ENCODE measurements at regions not wholly inside any gene's neighbourhood (a gene's known extent, or its start where the extent isn't known, plus 50 kb on each side); places are given as distances from the start of the nearest gene placed in this dataset.

DNA sequence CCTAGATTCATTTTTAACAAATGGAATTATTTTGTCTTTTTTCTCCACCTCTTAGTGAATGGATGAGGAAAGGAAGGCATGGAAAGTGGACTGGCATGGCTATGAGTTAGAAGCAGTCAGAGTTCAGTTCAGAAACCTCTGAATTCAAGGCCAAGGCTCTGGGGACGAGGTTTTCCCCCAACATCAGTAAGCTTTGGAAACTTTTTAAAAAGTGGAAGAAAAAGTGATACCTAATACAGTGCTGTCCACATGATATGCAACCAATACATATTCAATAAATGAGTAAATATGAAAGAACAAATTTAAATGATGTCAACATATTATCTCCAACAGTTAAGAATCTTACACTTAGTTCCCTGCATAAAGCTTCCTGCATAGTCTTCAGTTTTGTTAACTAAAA, 204.7 kb downstream of the HLX start:
- Histone ChIP-seq H3K36me3 (no peaks in the 10 kb centered on the region), H3K4me3 (no peak overlapping the region), H3K27me3 (ENCODE audit: low read depth) (no peaks in the 10 kb centered on the region), H3K27ac (replicated peaks) (no peak overlapping the region), H3K9me3 (replicated peaks) (no peaks in the 10 kb centered on the region), H3K4me1 (no peaks in the 10 kb centered on the region)
- intact Hi-C loops (cut with micrococcal nuclease) = no loop called here
- no peak for DNase-seq
- TF ChIP-seq, protein P1, sequence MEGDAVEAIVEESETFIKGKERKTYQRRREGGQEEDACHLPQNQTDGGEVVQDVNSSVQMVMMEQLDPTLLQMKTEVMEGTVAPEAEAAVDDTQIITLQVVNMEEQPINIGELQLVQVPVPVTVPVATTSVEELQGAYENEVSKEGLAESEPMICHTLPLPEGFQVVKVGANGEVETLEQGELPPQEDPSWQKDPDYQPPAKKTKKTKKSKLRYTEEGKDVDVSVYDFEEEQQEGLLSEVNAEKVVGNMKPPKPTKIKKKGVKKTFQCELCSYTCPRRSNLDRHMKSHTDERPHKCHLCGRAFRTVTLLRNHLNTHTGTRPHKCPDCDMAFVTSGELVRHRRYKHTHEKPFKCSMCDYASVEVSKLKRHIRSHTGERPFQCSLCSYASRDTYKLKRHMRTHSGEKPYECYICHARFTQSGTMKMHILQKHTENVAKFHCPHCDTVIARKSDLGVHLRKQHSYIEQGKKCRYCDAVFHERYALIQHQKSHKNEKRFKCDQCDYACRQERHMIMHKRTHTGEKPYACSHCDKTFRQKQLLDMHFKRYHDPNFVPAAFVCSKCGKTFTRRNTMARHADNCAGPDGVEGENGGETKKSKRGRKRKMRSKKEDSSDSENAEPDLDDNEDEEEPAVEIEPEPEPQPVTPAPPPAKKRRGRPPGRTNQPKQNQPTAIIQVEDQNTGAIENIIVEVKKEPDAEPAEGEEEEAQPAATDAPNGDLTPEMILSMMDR (IDR thresholded peaks at IDR 0.05; ENCODE audit: borderline replicate concordance) = no peak

DNA sequence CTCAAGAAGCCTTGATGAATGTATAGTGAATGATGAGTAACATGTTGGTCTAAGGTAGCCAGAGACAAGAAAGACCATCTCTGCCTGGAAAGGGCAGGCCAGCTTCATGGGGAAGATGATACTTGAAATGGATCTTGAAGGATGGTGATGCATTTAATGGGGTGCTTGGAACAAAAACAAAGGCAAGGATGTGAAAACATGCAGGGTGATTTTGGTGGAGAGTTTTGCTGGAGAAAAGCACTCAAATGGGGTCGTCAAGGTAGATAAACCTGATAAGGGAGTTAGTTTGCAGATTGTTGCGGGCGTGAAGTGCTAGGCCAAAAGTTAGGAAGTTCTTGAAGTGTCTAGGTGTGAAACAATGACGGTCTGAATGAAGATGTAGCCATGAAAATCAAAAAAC, 205.4 kb downstream of the HLX start:
- Histone ChIP-seq H3K27me3 (ENCODE audit: low read depth) (no peaks in the 10 kb centered on the region), H3K9me3 (replicated peaks) (no peaks in the 10 kb centered on the region), H3K4me1 (no peaks in the 10 kb centered on the region), H3K4me3 (no peak overlapping the region), H3K36me3 (no peaks in the 10 kb centered on the region), H3K27ac (replicated peaks) (no peak overlapping the region)
- TF ChIP-seq, protein P1 (IDR thresholded peaks at IDR 0.05; ENCODE audit: borderline replicate concordance) = peak; percentile 14
- no peak for DNase-seq
- intact Hi-C loops (cut with micrococcal nuclease) = no loop called here

DNA sequence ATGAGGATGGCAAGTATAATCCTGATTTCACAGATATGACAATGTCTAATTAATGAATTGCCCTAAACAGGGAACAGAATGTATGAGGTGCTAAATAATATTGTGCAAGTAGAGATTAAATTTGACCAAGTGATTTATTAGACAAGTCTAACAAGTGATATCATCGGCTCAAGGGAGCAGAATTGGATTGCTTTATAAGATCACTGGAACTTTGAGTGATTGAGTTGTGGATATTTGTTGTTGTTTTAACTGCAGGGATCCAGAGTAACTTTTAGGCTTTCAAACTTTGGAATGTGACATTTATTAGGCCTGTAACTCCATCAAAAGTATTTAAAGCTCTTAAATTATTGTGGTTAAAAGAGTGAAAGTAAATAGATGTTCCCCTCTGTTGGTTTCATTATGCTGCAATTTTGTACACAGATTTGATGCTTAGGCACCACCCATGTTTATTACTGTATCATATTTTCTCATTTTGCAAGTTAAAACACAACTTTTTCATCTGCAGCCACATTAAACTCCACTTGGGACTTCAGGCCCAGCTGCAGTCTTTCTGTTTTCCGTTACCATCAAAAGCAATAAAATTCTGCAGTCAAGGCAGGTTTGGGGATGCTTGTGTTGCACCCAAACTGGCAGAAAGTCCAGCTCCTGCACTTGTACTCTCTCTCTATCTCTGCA, 206.6 kb downstream of the HLX start:
- H3K4me3 ChIP-seq = no peak overlapping the region
- no peaks in the 10 kb centered on the region for H3K27me3 ChIP-seq (ENCODE audit: low read depth)
- no peak for DNase-seq
- TF ChIP-seq, protein P1 (IDR thresholded peaks at IDR 0.05; ENCODE audit: borderline replicate concordance) = no peak
- no peaks in the 10 kb centered on the region for H3K36me3 ChIP-seq
- H3K9me3 ChIP-seq (replicated peaks) = no peaks in the 10 kb centered on the region
- H3K27ac ChIP-seq (replicated peaks) = peak overlapping the region; percentile 18
- no peaks in the 10 kb centered on the region for H3K4me1 ChIP-seq
- intact Hi-C loops (cut with micrococcal nuclease) = no loop called here

DNA sequence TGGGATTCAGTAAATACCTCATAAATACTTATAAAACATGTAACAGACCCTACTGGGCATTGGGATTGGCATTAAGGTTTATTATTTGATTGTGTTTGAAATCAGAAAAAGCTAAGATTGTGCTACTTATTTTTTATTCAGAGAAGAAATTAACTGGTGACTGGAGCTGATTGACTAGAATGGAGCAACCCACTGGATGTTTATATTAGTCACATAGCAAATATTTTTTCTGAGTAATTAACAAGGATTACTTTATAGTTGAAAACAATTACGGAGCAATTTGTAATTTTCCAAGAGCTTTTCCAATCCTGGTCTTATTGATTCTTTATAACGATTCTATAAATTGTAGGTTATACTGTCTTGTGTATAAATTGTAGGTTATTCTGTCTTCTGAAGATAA, 208.7 kb downstream of the HLX start:
- Histone ChIP-seq H3K27me3 (ENCODE audit: low read depth) (no peaks in the 10 kb centered on the region), H3K9me3 (replicated peaks) (no peaks in the 10 kb centered on the region), H3K27ac (replicated peaks) (no peak overlapping the region), H3K36me3 (no peaks in the 10 kb centered on the region), H3K4me3 (no peak overlapping the region), H3K4me1 (no peaks in the 10 kb centered on the region)
- TF ChIP-seq, protein P1 (IDR thresholded peaks at IDR 0.05; ENCODE audit: borderline replicate concordance) = no peak
- intact Hi-C loops (cut with micrococcal nuclease) = no loop called here
- DNase-seq = no peak

DNA sequence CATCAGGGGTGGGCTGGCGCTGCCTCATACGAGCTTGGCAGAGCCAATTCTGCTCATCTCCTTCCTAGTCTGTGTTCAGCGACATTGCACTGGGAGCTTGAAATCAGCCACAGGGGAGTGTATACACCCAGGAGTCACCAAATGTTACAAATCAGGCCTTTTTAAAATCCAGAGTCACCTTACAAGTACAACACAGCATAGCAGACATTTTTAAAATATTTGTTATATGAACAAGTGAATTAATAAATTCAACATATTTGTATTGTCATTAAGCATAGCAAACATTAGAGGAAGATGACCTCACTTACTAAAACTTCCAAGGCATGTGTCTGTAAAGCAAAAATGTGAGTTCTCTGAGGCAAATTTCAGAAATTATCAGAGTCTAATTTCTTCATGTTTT, 210.0 kb downstream of the HLX start:
- intact Hi-C loops (cut with micrococcal nuclease) = no loop called here
- no peaks in the 10 kb centered on the region for H3K4me1 ChIP-seq
- no peaks in the 10 kb centered on the region for H3K9me3 ChIP-seq (replicated peaks)
- H3K4me3 ChIP-seq = no peak overlapping the region
- no peaks in the 10 kb centered on the region for H3K27me3 ChIP-seq (ENCODE audit: low read depth)
- DNase-seq = no peak
- no peaks in the 10 kb centered on the region for H3K36me3 ChIP-seq
- TF ChIP-seq, protein P1 (IDR thresholded peaks at IDR 0.05; ENCODE audit: borderline replicate concordance) = no peak
- H3K27ac ChIP-seq (replicated peaks) = no peak overlapping the region
